ENCODE measurements at regions not wholly inside any gene's neighbourhood (a gene's known extent, or its start where the extent isn't known, plus 50 kb on each side); places are given as distances from the start of the nearest gene placed in this dataset.

- Mint-ChIP-seq H3K36me3 (no peaks in the 10 kb centered on the region), H3K27me3 (ENCODE audit: low read depth in 3 of 3) (no peaks in the 10 kb centered on the region), H3K4me3 (no peak overlapping the region), H3K4me1 (peaks cover 11% of the 10 kb centered on the region), H3K9me3 (peaks cover 0 to 1% (median 0%) of the 10 kb centered on the region in 7 donors), H3K27ac (no peak overlapping the region)
- no peaks in the 10 kb centered on the region for H3K27me3 ChIP-seq (ENCODE audit: control insufficient read depth in 2 of 2, insufficient read depth in 2 of 2, low read length in 2 of 2)
- WGBS (ENCODE audit: insufficient coverage): no CpG with 5 or more reads among the region's 1 CpG
- no peak for TF ChIP-seq CTCF (IDR thresholded peaks at IDR 0.05)
- H3K79me2 ChIP-seq (ENCODE audit: insufficient read depth, low read length): no peaks in the 10 kb centered on the region
- intact Hi-C loops (cut with micrococcal nuclease): no loop called here
- no peaks in the 10 kb centered on the region for H3K4me1 ChIP-seq (ENCODE audit: control insufficient read depth in 1 of 2, insufficient read depth in 2 of 2, low read length in 2 of 2)
- H3K9ac ChIP-seq (ENCODE audit: insufficient read depth, low read length, poor library complexity, severe bottlenecking): no peak overlapping the region
- no peak overlapping the region for H3K4me3 ChIP-seq (replicated peaks in 1 of 3; ENCODE audit: low read depth in 2 of 3, low read length in 3 of 3)
- H2AFZ ChIP-seq (ENCODE audit: insufficient read depth, low read depth, low read length, poor library complexity, severe bottlenecking): no peak overlapping the region
- no peaks in the 10 kb centered on the region for H3K36me3 ChIP-seq (replicated peaks in 1 of 2; ENCODE audit: control insufficient read depth in 1 of 2, insufficient read depth in 2 of 2, low read length in 2 of 2)
- no peaks in the 10 kb centered on the region for H3K9me3 ChIP-seq (replicated peaks in 1 of 2; ENCODE audit: control insufficient read depth in 1 of 2, insufficient read depth in 1 of 2, low read length in 2 of 2)
- no peaks in the 10 kb centered on the region for H4K20me1 ChIP-seq (ENCODE audit: insufficient read depth, low read length)
- no peak for DNase-seq
- no peak overlapping the region for H3K4me2 ChIP-seq (replicated peaks; ENCODE audit: extremely low read depth, low read length, poor library complexity, severe bottlenecking)
- H3K27ac ChIP-seq (ENCODE audit: low read depth in 1 of 2, low read length in 2 of 2): no peak overlapping the region
Measured at GRCh38 chr11:37557990-37558389, 960.0 kb upstream of the RAG2 start.

- H3K27me3 ChIP-seq (ENCODE audit: control insufficient read depth in 2 of 2, insufficient read depth in 2 of 2, low read length in 2 of 2): no peaks in the 10 kb centered on the region
- no peaks in the 10 kb centered on the region for H3K79me2 ChIP-seq (ENCODE audit: insufficient read depth, low read length)
- Mint-ChIP-seq H3K27me3 (ENCODE audit: low read depth in 3 of 3) (no peaks in the 10 kb centered on the region), H3K4me3 (no peak overlapping the region), H3K9me3 (peaks cover 0 to 3% (median 0%) of the 10 kb centered on the region in 7 donors), H3K27ac (no peak overlapping the region), H3K36me3 (no peaks in the 10 kb centered on the region), H3K4me1 (no peaks in the 10 kb centered on the region)
- H3K9ac ChIP-seq (ENCODE audit: insufficient read depth, low read length, poor library complexity, severe bottlenecking): no peak overlapping the region
- no peak overlapping the region for H3K27ac ChIP-seq (ENCODE audit: low read depth in 1 of 2, low read length in 2 of 2)
- no peak overlapping the region for H3K4me2 ChIP-seq (replicated peaks; ENCODE audit: extremely low read depth, low read length, poor library complexity, severe bottlenecking)
- H3K9me3 ChIP-seq (replicated peaks in 1 of 2; ENCODE audit: control insufficient read depth in 1 of 2, insufficient read depth in 1 of 2, low read length in 2 of 2): no peaks in the 10 kb centered on the region
- no peaks in the 10 kb centered on the region for H3K4me1 ChIP-seq (ENCODE audit: control insufficient read depth in 1 of 2, insufficient read depth in 2 of 2, low read length in 2 of 2)
- H2AFZ ChIP-seq (ENCODE audit: insufficient read depth, low read depth, low read length, poor library complexity, severe bottlenecking): no peak overlapping the region
- H3K36me3 ChIP-seq (replicated peaks in 1 of 2; ENCODE audit: control insufficient read depth in 1 of 2, insufficient read depth in 2 of 2, low read length in 2 of 2): no peaks in the 10 kb centered on the region
- intact Hi-C loops (cut with micrococcal nuclease): no loop called here
- no CpG with 5 or more reads among the region's 3 CpGs for WGBS (ENCODE audit: insufficient coverage)
- TF ChIP-seq CTCF (IDR thresholded peaks at IDR 0.05): no peak
- H3K4me3 ChIP-seq (replicated peaks in 1 of 3; ENCODE audit: low read depth in 2 of 3, low read length in 3 of 3): no peak overlapping the region
- no peak for DNase-seq
- H4K20me1 ChIP-seq (ENCODE audit: insufficient read depth, low read length): no peaks in the 10 kb centered on the region
Measured at GRCh38 chr11:37552284-37552683, 954.2 kb upstream of the RAG2 start.
